GM21723 (cell line): ENCODE measurements at regions not wholly inside any gene's neighbourhood (a gene's known extent, or its start where the extent isn't known, plus 50 kb on each side); places are given as distances from the start of the nearest gene placed in this dataset.
"Not testable (repeated sequence)": the region's sequence is repeated elsewhere in the genome, so short reads cannot be mapped to it uniquely, and the experiment has no call there.

Source experiments
- ATAC-seq: cut with Tn5 transposase; IDR thresholded peaks from one replicate; pipeline ENCODE4 v1.9.1; 2021; ENCODE audit warnings: mild to moderate bottlenecking, moderate library complexity; ENCODE audit not compliant: unreplicated experiment

DNA sequence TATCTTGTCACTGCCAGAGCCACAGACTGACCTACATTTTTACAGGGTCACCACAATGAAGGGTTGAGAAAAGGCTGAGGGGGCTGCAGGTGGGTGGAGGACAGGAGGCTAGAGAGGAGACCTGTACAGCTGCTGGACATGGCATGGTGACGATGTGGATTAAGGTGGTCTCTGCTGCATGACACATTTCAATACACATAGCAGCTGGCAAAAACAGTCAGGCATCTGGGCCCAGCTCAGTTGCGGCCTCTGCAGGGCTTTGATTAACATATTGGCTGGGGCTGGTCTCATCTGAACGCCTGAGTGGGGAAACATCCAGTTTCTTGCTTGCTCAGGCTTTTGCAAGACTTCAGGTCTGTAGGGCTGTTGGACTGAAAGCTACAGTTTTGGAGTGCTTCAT lies 265.4 kb upstream of the FOXF1 start:
- ATAC-seq: no peak

GRCh38 chr16:86245351-86245750 lies 265.0 kb upstream of the FOXF1 start:
- ATAC-seq: no peak

- no peak for ATAC-seq
These were observed 264.4 kb upstream of the FOXF1 start for GRCh38 chr16:86245895-86246294.

GRCh38 chr16:86248310-86248905 lies 261.9 kb upstream of the FOXF1 start:
- no peak for ATAC-seq

DNA sequence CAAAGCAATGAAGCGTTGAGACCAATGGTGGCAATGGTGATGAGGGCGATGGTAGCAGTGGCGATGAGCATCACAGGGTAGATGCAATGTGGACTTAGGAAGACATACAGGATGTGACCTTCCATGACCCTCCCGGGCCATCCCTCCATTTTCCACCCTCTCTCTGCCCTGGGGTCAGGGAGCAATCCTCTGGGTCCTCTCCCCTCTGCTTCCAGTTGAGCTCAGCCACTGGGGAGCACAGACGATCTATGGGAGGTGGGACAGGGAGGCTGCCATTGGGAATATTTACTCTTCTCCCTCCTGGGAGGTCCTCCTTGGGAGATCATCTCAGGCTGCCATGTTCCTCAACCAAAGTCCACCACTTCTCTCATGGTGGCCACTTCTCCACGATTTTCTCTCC lies 260.7 kb upstream of the FOXF1 start:
- ATAC-seq: no peak

GRCh38 chr16:86251682-86252081 lies 258.6 kb upstream of the FOXF1 start:
- ATAC-seq: no peak

GRCh38 chr16:86252596-86252995 lies 257.7 kb upstream of the FOXF1 start:
- no peak for ATAC-seq

DNA sequence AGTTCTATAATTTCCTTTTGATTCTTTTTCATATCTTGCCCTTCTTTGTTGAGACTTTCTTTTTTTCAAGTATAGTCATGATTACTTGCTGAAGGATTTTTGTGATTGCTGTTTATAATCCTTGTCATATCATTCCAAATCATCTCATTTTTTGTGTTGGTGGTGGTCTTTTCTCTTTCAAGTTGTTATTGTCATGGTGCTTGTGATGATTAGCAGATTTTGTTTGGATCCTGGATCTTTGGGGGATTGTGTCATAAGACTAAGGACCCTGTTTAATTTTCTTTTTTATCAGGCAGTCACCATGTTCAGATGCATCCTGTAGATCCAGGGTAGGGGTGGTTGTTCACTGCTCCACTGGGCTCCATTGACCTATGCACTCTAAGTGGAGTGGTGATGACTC lies 254.4 kb upstream of the FOXF1 start:
- ATAC-seq: no peak

DNA sequence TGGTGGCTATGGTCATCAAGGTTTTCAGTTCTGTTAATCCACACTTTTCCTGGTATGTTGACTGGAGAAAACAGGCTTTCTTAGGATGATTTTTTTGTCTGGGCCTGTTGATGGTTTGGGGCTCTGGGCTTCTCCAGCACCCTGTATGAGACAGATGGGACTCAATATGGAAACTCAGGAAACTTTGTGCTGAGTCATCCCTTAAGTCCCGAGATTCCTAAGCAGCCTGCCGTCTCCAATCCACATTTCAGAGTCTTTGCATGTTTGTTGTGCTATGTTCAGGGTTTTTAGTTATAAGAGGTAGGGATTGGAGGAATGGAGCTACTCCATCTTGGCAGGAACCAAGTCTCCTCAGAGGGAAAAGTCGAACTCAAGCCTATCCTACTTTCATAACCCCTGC lies 253.3 kb upstream of the FOXF1 start:
- no peak for ATAC-seq

DNA sequence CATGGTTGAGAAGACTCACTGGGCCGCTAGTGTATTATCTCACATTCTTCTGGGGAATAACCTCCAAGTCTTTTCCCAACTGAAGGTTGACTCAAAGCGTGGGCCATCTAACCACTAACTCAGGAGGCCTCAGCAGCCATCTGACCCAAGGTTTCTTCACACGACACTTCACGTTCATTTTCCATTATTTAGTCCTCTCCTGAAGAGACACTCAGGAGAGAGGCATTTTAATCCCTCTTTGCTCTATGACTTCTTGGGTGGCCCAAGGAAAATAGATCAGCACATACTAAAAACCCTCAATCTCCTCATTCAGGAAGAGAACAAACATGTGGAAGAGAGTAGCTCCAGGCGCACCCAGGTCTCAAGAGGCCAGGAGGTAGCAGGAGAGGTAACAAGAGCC lies 252.8 kb upstream of the FOXF1 start:
- ATAC-seq: no peak

- no peak for ATAC-seq
These were observed 251.6 kb upstream of the FOXF1 start for GRCh38 chr16:86258713-86259112.

DNA sequence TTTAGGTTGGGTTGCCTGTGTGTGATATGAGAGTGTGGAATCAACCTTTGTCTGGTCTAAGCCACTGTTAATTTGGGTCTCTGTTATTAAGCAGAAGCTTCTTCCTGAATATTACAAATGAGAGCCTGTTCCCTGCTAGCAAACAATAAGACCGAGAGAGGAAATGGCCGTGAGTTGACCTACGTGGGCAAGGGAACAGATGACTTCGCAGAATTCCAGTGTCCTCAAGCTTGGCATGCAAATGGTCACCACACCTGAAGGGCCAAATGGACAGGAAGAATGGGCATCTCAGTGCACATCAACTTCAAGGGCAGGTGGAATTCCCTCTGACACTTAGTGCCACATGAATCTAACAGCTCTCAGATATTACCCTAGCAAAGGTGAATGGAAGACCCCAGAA lies 250.8 kb upstream of the FOXF1 start:
- ATAC-seq: no peak

DNA sequence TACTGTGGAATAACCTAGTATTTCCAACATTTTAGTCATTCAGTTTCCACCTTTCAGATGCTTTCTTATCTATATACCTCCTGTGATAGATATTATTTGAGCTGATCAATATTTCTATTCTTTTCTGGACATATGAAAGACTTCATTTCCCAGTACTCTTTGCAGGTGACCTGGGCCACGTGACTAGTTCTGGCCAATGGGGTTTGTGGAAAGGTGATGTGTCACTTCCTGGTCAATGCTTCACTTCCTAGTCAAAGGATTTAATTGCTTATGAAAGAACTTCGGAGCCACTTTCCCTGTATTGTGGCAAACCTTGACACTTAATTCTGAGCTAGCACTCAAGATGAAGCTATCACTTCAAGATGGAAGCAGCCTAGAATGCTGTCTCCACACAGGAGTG lies 248.9 kb upstream of the FOXF1 start:
- no peak for ATAC-seq

GRCh38 chr16:86267657-86268056 lies 242.7 kb upstream of the FOXF1 start:
- not testable (repeated sequence) for ATAC-seq

- ATAC-seq: no peak
These were observed 239.6 kb upstream of the FOXF1 start for GRCh38 chr16:86270696-86271095.

GRCh38 chr16:86272744-86273143 lies 237.6 kb upstream of the FOXF1 start:
- no peak for ATAC-seq

GRCh38 chr16:86277221-86277620 lies 233.1 kb upstream of the FOXF1 start:
- ATAC-seq: no peak

GRCh38 chr16:86277859-86278258 lies 232.5 kb upstream of the FOXF1 start:
- not testable (repeated sequence) for ATAC-seq

- ATAC-seq: no peak
These were observed 228.9 kb upstream of the FOXF1 start for GRCh38 chr16:86281421-86281820.

GRCh38 chr16:86283944-86284343 lies 226.4 kb upstream of the FOXF1 start:
- ATAC-seq: no peak

DNA sequence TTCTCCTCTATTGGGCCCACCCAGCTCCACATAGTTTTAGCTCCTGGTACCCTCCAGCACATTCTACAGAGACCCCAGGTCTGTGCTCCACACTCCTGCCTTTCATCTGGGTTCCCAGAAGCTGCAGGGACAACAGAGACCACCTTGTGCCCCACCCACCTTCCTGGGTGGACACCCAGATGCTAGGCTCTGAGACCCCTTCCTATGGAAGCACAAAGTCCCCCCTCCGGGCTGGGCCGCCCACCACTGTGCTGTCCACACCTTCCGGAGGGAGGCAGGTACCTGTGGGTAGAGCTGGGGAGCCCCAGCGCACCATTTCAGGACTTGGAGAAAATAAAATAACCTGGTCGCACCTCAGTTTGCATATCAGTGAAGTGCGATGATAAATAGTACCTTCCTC lies 224.9 kb upstream of the FOXF1 start:
- ATAC-seq: no peak

- ATAC-seq: no peak
These were observed 224.1 kb upstream of the FOXF1 start for GRCh38 chr16:86285938-86286921.
